GM18867 (cell line): ENCODE measurements at regions not wholly inside any gene's neighbourhood (a gene's known extent, or its start where the extent isn't known, plus 50 kb on each side); places are given as distances from the start of the nearest gene placed in this dataset.

Experiments
- ATAC-seq: cut with Tn5 transposase; IDR thresholded peaks from one replicate; pipeline ENCODE4 v1.9.1; 2021; ENCODE audit warnings: mild to moderate bottlenecking, moderate library complexity; ENCODE audit not compliant: unreplicated experiment

DNA sequence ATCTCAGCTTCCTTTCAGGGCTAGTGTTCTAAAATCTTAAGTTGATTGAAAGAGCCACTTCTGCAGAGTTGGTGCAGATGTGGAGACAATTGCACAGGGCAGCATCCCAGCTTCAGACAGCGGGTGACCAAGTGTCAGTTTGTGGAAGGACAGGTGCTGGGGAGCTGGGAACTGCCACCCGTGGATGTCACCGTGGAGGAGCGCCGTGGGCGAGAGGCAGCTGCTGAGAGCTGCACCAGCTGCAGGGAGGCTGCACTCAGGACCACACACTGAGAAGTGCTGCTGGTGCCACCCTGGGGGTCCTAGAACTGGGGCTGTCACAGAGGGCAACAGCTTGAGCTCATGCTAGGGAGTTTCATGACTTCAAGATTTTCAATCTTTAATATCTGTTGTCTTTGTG lies 543.0 kb upstream of the FZD8 start:
- no peak for ATAC-seq

DNA sequence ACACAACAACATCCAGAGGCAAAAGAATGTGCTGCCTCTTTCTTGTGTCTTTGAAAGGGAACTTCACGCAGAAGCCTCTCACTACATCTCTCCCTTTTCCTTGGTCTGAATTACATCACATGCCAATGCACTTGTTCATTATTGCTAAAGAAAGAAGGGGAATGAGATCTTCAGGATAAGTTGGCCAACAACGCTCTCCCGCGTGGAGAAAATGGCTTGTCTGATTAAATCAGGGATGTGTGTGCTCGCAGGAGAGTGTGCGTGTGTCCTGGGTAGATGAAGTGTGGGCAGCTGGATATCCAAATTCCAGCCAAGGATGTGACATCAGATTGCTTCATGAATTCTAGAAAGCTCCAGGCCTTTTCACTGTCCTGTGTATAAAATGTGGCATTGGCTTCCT lies 541.6 kb upstream of the FZD8 start:
- no peak for ATAC-seq

DNA sequence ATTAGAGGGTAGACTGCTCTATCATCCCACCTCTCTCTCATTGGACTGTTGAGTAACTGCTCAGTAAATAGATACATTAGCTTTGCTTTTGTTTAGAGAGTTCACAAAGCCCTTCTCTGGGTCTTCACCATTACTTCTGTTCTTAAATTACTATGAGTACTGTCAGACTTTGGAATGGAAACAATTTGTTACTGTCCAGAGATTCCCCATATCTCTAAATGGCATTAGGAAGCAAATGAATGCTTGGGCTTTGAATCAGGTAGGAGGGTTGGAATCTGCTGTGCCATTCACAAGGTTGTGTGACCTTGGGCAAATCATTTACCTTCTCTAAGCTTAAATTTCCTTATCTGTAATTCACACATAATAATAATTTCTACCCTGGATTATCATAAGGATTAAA lies 541.0 kb upstream of the FZD8 start:
- ATAC-seq: no peak

DNA sequence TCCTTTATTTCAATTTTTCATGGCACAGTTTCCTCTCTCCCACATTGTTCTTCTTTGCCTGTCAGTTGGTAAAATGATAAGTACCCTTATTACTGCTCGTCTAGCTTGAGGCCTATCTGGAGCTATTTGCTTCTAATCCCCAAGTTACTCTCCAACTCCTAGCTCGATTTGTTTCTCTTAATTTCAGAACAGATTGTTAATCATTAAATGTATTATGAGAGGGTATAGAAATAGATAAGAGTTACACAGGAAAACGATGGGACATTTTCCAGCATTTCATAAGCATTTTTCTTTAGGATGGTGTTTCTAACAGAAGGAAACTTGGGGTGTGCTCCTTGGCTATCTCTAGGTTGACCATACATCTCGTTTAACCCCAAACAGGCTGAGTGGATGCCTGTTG lies 540.5 kb upstream of the FZD8 start:
- no peak for ATAC-seq

DNA sequence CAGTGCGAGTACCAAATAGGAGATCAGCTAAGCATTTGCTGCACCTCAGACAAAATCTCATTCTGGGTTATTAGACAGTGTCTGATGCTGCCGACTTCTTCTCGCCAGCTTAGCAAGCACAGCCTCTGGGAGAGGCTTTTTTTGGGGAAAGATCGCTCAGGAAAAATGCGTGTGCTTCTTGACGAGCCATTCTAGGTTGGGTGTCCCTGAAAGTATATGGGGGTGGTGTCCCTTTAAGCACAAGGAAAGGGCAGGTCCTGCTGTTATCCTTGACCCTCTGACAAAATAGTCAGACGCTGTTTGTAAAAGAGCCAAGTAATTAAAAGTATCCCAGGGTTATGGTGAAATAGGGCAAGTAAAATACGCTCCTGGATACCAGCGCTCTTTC lies 540.1 kb upstream of the FZD8 start:
- no peak for ATAC-seq

- ATAC-seq: no peak
Measured at GRCh38 chr10:36181426-36182178, 539.5 kb upstream of the FZD8 start.

- ATAC-seq: no peak
Measured at GRCh38 chr10:36178616-36179015, 536.5 kb upstream of the FZD8 start.

GRCh38 chr10:36177071-36177470 lies 535.0 kb upstream of the FZD8 start:
- ATAC-seq: no peak

GRCh38 chr10:36175954-36176353 lies 533.9 kb upstream of the FZD8 start:
- no peak for ATAC-seq

DNA sequence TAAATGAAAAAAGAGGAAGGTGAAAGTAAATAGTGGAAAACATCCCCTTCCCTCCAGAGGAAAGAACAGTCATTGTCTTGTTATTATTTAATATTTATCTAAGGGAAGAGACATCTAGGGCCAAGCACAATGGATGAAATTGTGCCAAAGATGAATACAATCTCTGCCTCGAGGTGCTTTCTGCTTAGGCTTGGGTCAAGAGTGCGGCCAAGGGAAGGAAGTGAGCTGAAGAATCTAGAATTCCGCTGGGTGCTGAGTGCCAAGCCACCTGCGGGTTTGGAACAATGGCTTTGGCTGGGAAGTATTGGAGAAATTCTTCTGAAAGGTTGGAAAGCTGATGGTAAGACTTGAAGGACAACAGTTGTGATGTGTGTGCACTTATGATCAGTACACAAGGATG lies 531.3 kb upstream of the FZD8 start:
- no peak for ATAC-seq

- no peak for ATAC-seq
Measured at GRCh38 chr10:36171953-36172940, 530.2 kb upstream of the FZD8 start.

DNA sequence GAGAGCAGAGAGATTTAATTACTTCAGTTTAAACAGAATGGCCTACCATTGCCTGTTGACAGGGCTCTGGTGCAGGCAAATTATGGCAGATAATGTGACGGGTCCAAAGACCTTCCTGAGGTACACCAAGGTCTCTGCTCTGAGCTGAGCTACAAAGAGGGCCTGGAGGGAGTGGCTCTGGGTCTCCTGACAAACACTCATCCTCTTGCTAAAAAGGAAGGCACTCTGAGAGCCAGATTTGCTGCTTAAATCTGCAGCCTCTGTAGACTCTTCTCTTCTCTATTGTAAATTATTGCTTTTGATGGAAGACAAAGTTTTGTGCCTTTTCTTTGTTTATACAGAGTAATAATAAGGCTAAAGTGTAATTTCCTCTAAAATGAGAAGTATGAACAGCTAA lies 529.5 kb upstream of the FZD8 start:
- ATAC-seq: no peak

GRCh38 chr10:36170943-36171501 lies 528.9 kb upstream of the FZD8 start:
- no peak for ATAC-seq

DNA sequence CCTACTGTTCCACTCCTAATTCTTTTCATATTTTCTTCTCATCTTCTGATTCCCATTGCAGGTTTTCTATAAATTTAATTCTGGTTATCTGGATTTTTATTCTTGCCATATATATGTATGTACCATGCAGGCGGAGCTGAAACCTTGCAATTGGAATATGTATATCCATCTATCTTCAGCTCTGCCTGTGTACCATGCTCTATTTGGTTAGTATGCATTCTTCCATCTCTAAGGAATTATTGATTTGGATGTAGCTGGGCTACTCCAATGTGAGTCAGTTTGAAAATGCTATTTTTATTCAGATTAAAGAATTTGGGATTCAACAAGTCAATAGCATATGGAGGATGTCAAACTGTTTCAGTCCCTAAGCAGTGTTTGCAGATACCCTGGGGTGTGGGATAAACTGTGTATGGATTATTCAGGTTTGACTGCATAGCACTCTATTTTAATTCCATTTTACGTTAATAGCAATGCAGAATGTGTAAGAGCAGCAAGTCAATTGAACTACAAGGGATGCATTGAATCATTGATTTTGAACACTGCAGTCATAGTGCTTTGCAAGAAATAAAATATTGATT lies 528.1 kb upstream of the FZD8 start:
- no peak for ATAC-seq

DNA sequence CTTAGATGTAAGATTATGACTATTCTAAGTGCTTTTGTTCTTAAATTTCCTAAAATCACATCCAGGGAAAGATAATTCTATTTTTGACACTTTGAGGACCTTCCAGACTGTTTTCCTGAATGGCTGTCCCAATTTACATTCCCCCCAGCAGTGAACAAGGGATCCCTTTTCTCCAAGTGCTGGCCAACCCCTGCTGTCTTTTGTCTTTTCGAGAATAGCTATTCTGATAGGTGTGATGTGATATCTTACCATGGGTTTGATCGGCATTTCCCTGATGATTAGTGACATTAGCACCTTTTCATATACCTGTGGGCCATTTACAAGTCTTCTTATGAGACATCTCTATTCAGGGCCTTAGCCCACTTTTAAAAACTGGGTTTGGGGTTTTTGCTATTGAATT lies 526.7 kb upstream of the FZD8 start:
- no peak for ATAC-seq

DNA sequence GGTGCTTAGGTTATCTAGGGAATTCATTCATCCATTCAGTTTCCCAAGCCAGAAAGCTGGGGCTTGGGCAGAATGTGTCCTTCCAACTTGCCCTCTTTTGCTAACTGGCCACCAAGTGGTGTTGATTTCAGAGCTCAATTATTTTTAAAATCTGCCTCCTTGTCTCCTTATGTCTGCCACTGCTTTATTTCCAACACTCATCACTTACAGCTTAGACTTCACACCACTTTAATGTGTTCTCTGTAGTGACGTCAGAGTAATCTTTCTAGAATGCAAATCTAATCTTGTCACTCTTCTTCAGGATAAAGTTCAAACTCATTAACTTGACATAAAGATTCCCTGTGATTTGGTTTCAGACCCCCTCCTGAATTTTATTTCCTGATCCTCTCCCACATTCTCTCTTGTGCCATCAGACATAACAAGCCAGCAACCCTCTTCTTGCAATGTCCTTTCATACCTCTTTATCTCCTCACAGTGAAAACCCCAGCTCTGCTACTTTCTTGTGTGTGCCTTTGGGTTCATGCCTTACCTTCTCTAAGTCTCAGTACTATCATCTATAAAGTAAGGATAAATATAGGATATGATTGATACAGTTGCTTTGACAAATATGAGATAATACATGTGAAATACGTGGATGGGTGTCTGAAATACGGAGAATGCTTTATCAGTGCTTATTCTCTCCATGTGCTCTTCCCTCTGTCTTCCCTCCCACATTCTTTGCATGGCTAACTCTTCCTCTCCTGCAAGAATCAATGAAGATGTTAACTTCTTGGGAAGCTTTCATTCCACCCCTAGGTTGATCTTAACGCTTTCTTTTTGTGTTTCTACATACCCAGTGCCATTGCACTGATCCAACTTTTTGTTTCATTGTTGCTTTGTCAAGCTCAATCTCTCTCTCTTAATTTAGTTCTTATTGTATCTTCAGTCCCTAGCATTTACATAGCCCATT lies 522.7 kb upstream of the FZD8 start:
- no peak for ATAC-seq

- ATAC-seq: no peak
Measured at GRCh38 chr10:36163827-36164226, 521.7 kb upstream of the FZD8 start.

DNA sequence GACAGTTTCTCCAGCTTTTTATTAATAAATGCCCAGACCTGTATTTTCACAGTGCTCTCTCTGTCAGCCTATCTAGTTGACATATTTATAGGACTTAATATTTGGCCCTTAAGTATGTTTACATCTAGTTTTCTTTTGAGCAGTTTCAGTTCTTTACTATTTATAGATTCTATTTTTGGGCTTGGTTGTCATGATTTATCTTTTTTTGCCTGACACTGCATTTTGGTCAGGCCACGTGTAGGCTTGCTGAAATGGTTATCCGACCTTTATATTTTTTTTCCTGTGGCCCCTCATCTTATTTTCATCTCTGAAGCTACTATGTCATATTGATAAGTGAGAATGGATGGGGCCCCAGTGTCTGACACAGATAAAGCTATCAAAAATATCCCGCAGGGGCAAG lies 515.4 kb upstream of the FZD8 start:
- peak; percentile 43 for ATAC-seq

GRCh38 chr10:36148207-36148606 lies 506.1 kb upstream of the FZD8 start:
- ATAC-seq: no peak

DNA sequence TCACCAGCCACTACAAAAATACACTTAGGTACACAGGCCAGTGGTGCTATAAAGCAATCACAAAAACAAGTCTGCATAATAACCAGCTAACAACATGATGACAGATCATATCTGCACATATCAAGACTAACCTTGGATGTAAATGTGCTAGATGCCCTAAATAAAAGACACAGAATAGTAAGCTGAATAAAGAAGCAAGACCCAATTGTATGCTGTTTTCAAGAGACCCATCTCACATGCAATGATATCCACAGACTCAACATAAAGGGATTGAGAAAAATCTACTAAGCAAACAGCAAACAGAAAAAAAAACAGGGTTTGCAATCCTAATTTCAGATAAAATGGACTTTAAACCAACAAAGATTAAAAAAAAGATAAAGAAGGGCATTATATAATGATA lies 505.4 kb upstream of the FZD8 start:
- ATAC-seq: no peak
